ENCODE measurements at regions not wholly inside any gene's neighbourhood (a gene's known extent, or its start where the extent isn't known, plus 50 kb on each side); places are given as distances from the start of the nearest gene placed in this dataset.

DNA sequence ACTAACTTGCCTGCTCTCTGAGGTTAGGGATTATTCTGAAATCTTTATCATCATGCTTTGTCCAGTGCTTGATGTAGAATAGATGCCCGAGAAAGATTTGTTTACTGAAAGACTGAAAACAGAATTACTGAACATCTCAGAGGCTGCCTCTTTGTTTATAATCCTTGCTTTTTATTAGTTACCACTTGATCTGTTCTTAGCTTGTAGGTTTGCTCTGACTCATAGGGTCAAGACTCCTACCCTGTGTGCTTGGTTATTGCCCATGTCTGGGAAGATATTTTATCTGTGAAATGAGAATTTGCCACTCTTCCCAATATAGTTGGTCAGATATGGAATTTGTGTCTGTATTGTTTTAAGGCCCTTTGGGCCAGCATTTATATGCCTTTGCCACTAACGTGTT, 675.3 kb downstream of the DIAPH3 start:
- H3K27ac ChIP-seq (ENCODE audit: low read length), result no peak overlapping the region

DNA sequence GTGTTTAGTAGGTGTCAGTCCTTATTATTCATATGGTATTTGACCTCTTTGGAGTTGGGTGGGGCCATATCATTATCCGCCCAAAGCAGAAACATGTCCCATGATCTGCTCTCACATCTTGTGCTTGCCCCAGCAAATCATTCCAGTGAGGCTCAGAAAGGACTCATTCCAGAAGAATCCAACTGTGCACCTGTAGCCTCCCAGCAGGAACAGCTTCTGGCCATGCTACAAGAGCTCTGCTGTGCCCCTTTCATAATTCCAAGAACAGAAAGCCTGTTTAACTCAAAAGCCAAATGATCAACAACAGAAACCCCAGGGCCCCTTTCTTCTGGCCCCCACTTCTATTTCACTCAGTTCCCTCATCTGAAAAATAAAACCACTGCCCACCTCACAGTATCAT, 673.1 kb downstream of the DIAPH3 start:
- no peaks in the 10 kb centered on the region for H3K27me3 ChIP-seq (ENCODE audit: control insufficient read depth, insufficient read depth, low read length)
- H3K9ac ChIP-seq (ENCODE audit: low read length), result no peak overlapping the region
- H3K4me3 ChIP-seq (ENCODE audit: low read length), result no peak overlapping the region
- H3K9me3 ChIP-seq (ENCODE audit: control insufficient read depth, low read depth, low read length), result no peaks in the 10 kb centered on the region
- H3K4me1 ChIP-seq (ENCODE audit: control insufficient read depth, low read depth, low read length), result peaks cover 17% of the 10 kb centered on the region
- no peak overlapping the region for H3K27ac ChIP-seq (ENCODE audit: low read length)
- no peaks in the 10 kb centered on the region for H3K36me3 ChIP-seq (ENCODE audit: control insufficient read depth, low read depth, low read length)

More for the DNA sequence above, 675.3 kb downstream of the DIAPH3 start:
- H3K9me3 ChIP-seq (ENCODE audit: control insufficient read depth, low read depth, low read length), result no peaks in the 10 kb centered on the region
- no peaks in the 10 kb centered on the region for H3K36me3 ChIP-seq (ENCODE audit: control insufficient read depth, low read depth, low read length)
- H3K9ac ChIP-seq (ENCODE audit: low read length), result no peak overlapping the region
- H3K4me1 ChIP-seq (ENCODE audit: control insufficient read depth, low read depth, low read length), result peaks cover 15% of the 10 kb centered on the region
- H3K27me3 ChIP-seq (ENCODE audit: control insufficient read depth, insufficient read depth, low read length), result no peaks in the 10 kb centered on the region
- H3K4me3 ChIP-seq (ENCODE audit: low read length), result no peak overlapping the region

DNA sequence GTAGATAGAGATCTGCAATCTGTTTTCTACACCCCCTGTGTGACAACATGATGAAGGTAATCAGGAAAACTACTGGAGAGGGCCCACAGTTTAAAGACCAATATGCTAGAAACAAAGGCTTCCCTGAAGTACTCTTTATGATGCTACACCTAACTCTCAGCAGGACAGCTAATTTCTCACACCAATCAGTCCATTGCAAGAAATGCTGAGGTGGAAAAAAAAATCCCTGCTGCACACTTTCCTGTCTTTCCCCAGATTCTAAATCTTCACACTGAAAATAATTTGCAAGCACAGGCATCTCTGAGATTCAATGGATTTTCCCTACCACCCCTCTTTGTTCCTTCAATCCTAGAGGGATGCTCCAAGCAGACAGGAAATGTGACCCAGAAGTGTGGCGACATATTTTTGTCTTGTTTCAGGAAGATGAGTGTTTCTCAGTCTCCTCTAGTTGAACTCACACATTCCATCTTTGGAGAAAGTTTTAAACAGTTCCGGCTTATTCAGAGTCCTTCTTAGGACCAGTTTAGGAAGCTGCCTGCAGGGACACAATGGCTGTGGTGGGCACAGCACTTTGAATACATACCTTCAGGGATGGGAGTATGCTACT, 671.6 kb downstream of the DIAPH3 start:
- Histone ChIP-seq H3K9me3 (ENCODE audit: control insufficient read depth, low read depth, low read length) (no peaks in the 10 kb centered on the region), H3K4me3 (ENCODE audit: low read length) (no peak overlapping the region), H3K27me3 (ENCODE audit: control insufficient read depth, insufficient read depth, low read length) (no peaks in the 10 kb centered on the region), H3K27ac (ENCODE audit: low read length) (no peak overlapping the region), H3K9ac (ENCODE audit: low read length) (no peak overlapping the region), H3K4me1 (ENCODE audit: control insufficient read depth, low read depth, low read length) (peaks cover 21% of the 10 kb centered on the region), H3K36me3 (ENCODE audit: control insufficient read depth, low read depth, low read length) (no peaks in the 10 kb centered on the region)

DNA sequence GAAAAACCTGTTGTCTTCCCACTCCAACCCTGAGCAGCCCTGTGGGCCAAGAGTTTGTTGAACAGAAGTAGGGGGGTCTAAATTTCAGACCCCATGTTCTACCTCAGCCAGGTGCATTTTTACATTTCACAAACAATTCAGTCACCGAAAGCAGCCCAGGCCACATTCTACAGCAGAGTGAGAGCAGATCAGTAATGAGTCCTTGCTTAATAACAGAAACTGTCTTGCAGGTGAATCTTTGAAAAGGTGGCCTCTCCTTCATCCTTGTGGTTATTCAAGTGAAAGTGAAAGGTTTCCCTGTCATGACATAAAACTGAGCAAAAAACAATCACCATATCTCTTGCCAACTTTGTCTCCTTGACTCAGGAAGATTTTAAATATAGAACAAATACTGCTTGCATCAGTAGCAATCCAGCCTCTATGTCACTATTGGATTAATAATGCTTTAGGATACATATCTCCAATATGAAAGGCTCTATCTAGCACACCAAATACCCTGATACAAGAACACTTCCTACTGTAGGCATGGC, 670.2 kb downstream of the DIAPH3 start:
- Histone ChIP-seq H3K36me3 (ENCODE audit: control insufficient read depth, low read depth, low read length) (no peaks in the 10 kb centered on the region), H3K27ac (ENCODE audit: low read length) (no peak overlapping the region), H3K4me1 (ENCODE audit: control insufficient read depth, low read depth, low read length) (peaks cover 21% of the 10 kb centered on the region), H3K27me3 (ENCODE audit: control insufficient read depth, insufficient read depth, low read length) (no peaks in the 10 kb centered on the region), H3K4me3 (ENCODE audit: low read length) (no peak overlapping the region), H3K9me3 (ENCODE audit: control insufficient read depth, low read depth, low read length) (no peaks in the 10 kb centered on the region), H3K9ac (ENCODE audit: low read length) (no peak overlapping the region)

DNA sequence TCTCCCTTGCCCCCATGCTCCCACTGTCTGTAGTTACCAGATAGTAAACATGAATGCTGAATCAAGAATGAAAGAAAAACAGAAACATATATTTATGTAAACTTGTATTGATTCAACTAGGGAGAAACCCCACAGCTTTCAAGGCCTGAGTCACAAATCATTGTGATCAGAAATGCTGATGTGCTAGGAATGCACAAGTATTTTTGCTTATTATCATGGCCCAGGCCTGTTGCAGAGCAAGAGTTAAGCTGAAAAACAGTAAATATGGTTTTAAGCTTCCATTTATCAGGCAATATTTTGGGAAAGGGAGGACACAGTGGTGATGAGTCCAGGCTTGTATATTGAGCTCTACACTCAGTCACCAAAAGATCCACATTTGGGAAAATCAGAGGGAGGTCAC, 669.6 kb downstream of the DIAPH3 start:
- H3K36me3 ChIP-seq (ENCODE audit: control insufficient read depth, low read depth, low read length), result no peaks in the 10 kb centered on the region
- peaks cover 21% of the 10 kb centered on the region for H3K4me1 ChIP-seq (ENCODE audit: control insufficient read depth, low read depth, low read length)
- H3K4me3 ChIP-seq (ENCODE audit: low read length), result no peak overlapping the region
- no peak overlapping the region for H3K9ac ChIP-seq (ENCODE audit: low read length)
- H3K27me3 ChIP-seq (ENCODE audit: control insufficient read depth, insufficient read depth, low read length), result no peaks in the 10 kb centered on the region
- H3K27ac ChIP-seq (ENCODE audit: low read length), result no peak overlapping the region
- no peaks in the 10 kb centered on the region for H3K9me3 ChIP-seq (ENCODE audit: control insufficient read depth, low read depth, low read length)

DNA sequence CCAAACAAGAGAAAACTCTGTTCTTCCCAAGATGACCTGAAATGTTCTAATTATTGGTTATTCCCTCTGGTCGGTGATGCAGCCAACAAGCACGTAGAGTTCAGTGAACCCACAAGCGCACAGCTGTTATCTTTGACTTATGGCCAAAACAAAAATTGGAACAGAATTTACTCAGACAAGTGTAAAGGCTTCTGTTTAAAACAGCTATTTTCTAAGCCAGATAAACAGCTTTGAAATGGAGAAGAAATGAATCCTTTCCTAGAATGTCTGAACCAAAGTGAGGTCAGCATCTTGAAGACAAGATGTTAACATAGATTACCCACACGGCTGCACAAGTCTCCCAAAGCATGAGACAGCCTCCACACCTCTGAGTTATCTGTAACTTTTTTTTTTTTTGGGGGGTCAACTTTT, 669.2 kb downstream of the DIAPH3 start:
- H3K4me3 ChIP-seq (ENCODE audit: low read length), result no peak overlapping the region
- H3K9me3 ChIP-seq (ENCODE audit: control insufficient read depth, low read depth, low read length), result no peaks in the 10 kb centered on the region
- no peaks in the 10 kb centered on the region for H3K36me3 ChIP-seq (ENCODE audit: control insufficient read depth, low read depth, low read length)
- H3K9ac ChIP-seq (ENCODE audit: low read length), result no peak overlapping the region
- peaks cover 21% of the 10 kb centered on the region for H3K4me1 ChIP-seq (ENCODE audit: control insufficient read depth, low read depth, low read length)
- no peak overlapping the region for H3K27ac ChIP-seq (ENCODE audit: low read length)
- no peaks in the 10 kb centered on the region for H3K27me3 ChIP-seq (ENCODE audit: control insufficient read depth, insufficient read depth, low read length)

DNA sequence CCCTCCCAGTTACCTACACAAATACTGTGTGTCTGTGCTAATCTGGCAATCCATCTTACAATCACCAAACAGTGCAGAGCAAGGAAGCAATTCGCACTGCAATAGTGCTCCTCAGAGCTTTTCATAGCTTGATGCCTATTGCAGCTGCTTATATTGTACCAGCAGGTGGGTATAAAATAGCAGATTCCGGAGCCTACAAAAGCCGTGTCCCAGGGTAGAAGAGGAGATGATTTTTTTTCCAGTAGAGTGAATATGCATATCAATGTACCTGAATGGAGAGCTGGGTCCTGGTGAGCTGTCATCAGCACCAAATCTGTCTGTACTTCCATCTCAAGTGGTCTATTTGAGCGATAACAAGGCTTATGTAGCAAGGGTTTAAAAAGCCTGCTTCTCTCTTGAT, 668.4 kb downstream of the DIAPH3 start:
- Histone ChIP-seq H3K36me3 (ENCODE audit: control insufficient read depth, low read depth, low read length) (no peaks in the 10 kb centered on the region), H3K27me3 (ENCODE audit: control insufficient read depth, insufficient read depth, low read length) (no peaks in the 10 kb centered on the region), H3K9me3 (ENCODE audit: control insufficient read depth, low read depth, low read length) (no peaks in the 10 kb centered on the region), H3K9ac (ENCODE audit: low read length) (no peak overlapping the region), H3K4me1 (ENCODE audit: control insufficient read depth, low read depth, low read length) (peaks cover 21% of the 10 kb centered on the region), H3K27ac (ENCODE audit: low read length) (no peak overlapping the region), H3K4me3 (ENCODE audit: low read length) (no peak overlapping the region)

DNA sequence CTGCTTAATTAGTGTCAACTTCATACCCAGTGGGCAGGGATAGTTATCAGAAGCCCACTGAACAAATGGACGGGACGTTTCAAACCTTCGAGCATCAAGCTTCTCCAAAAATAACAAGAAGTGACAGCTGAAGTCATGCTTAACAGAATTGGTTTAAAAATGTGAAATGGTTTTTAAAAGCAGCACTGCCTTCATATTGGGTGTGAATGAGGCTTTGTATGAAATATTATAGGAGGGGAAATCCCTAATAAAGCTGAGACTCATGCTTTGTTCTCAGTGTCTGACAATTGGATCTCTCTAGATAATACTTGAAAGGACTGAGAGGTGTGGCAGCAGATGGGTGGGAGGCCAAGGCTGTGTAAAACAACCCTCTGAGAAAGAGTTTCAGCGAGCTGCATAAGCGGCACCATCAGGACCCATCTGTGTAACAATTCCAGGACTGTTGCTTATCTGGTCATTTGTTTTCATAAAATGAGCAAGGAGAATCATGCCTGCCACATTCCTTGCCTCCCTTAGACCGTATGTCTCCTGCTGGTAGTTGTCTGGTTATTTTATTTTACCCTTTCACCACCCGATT, 667.7 kb downstream of the DIAPH3 start:
- no peak overlapping the region for H3K27ac ChIP-seq (ENCODE audit: low read length)
- H3K9me3 ChIP-seq (ENCODE audit: control insufficient read depth, low read depth, low read length), result no peaks in the 10 kb centered on the region
- peaks cover 21% of the 10 kb centered on the region for H3K4me1 ChIP-seq (ENCODE audit: control insufficient read depth, low read depth, low read length)
- H3K36me3 ChIP-seq (ENCODE audit: control insufficient read depth, low read depth, low read length), result no peaks in the 10 kb centered on the region
- H3K27me3 ChIP-seq (ENCODE audit: control insufficient read depth, insufficient read depth, low read length), result no peaks in the 10 kb centered on the region
- H3K9ac ChIP-seq (ENCODE audit: low read length), result no peak overlapping the region
- no peak overlapping the region for H3K4me3 ChIP-seq (ENCODE audit: low read length)

DNA sequence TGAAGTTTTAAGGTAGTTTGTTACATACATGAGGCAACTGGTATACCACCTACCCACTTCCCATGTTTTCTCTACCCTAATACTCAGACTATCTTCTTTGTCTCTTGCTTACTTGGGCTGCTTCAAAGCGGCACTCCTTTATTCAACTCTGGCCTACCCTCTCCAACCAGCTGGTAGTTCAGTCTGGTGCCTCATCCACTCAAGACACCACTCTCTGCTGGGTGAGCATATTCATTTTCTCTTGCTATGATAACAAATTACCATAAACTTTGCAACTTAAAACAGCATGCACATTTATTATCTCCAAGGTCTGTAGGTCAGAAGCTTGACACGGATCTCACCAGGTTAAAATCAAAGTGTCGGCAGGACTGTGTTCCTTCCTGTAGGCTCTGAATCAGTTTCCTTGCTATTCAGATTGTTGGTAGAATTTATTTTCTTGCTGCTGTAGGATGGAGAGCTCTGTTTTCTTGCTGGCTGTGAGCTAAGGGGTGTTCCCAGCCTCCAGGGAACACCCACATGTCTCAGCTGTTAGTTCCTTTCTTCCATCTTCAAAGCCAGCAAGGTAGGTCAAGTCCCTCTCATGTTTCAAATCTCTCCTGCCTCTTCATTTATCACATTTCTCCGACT, 666.0 kb downstream of the DIAPH3 start:
- Histone ChIP-seq H3K27me3 (ENCODE audit: control insufficient read depth, insufficient read depth, low read length) (no peaks in the 10 kb centered on the region), H3K9ac (ENCODE audit: low read length) (no peak overlapping the region), H3K9me3 (ENCODE audit: control insufficient read depth, low read depth, low read length) (no peaks in the 10 kb centered on the region), H3K4me1 (ENCODE audit: control insufficient read depth, low read depth, low read length) (peaks cover 13% of the 10 kb centered on the region), H3K36me3 (ENCODE audit: control insufficient read depth, low read depth, low read length) (no peaks in the 10 kb centered on the region), H3K27ac (ENCODE audit: low read length) (no peak overlapping the region), H3K4me3 (ENCODE audit: low read length) (no peak overlapping the region)

DNA sequence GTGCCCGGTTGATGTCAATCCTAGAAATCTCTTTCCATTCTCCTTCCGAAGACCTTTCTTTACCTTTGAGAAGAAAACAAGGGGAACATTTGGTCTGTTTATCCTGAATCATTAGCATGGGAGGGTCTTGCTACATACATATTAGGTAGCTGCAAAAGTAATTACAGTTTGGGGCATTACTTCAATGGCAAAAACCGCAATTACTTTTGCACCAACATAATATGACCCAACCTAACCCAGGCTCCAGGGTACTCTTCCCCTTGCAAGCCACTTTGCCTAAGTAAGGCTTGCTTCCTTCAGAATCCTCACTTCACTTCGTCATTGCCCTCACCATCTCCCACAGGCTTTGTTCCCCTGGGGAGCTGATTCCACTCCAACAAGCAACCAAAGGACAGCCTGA, 662.7 kb downstream of the DIAPH3 start:
- Histone ChIP-seq H3K27ac (ENCODE audit: low read length) (no peak overlapping the region), H3K9ac (ENCODE audit: low read length) (no peak overlapping the region), H3K27me3 (ENCODE audit: control insufficient read depth, insufficient read depth, low read length) (no peaks in the 10 kb centered on the region), H3K4me3 (ENCODE audit: low read length) (no peak overlapping the region), H3K36me3 (ENCODE audit: control insufficient read depth, low read depth, low read length) (no peaks in the 10 kb centered on the region), H3K9me3 (ENCODE audit: control insufficient read depth, low read depth, low read length) (no peaks in the 10 kb centered on the region), H3K4me1 (ENCODE audit: control insufficient read depth, low read depth, low read length) (peaks cover under 1% of the 10 kb centered on the region)

DNA sequence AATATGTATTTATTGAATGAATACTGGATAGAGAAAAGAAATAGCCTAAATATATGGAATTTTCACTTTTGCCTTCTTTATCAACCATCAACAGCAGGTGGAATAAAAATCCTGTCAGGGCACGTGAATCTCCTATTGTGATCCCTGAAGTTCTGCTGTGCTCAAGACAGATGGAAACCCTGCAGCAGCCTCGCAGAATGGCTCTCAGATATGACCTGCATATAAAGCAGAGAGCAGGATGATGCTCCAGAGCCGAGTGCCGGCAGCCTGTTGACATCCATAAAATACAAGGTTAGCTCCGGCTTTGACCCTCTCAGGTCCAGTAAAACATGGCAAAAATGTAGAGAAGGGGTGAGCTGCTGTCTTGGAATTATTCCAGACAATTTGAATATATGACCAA, 659.3 kb downstream of the DIAPH3 start:
- Histone ChIP-seq H3K9me3 (ENCODE audit: control insufficient read depth, low read depth, low read length) (no peaks in the 10 kb centered on the region), H3K27me3 (ENCODE audit: control insufficient read depth, insufficient read depth, low read length) (no peaks in the 10 kb centered on the region), H3K9ac (ENCODE audit: low read length) (no peak overlapping the region), H3K4me1 (ENCODE audit: control insufficient read depth, low read depth, low read length) (no peaks in the 10 kb centered on the region), H3K27ac (ENCODE audit: low read length) (no peak overlapping the region), H3K4me3 (ENCODE audit: low read length) (no peak overlapping the region), H3K36me3 (ENCODE audit: control insufficient read depth, low read depth, low read length) (no peaks in the 10 kb centered on the region)

DNA sequence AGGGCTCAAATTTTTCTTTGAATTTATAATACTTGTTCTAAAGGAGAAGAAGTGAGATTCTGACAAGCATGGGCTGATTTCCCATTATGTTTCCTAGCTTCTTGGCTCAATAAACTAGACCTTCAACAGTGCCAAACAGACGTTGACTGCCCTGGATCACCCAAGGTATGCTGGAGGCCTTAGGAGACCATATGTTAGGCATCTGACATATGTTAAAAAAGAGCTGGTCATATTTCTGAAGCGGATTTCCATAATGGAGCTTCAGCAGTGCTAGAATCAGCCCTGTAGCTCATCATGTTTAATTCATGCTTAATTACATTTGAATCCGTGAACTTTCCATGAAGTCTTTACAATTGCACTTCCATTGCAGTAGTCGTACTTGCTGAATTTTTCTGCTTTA, 653.3 kb downstream of the DIAPH3 start:
- H3K9me3 ChIP-seq (ENCODE audit: control insufficient read depth, low read depth, low read length), result no peaks in the 10 kb centered on the region
- no peak overlapping the region for H3K4me3 ChIP-seq (ENCODE audit: low read length)
- H3K9ac ChIP-seq (ENCODE audit: low read length), result no peak overlapping the region
- H3K4me1 ChIP-seq (ENCODE audit: control insufficient read depth, low read depth, low read length), result no peaks in the 10 kb centered on the region
- H3K27ac ChIP-seq (ENCODE audit: low read length), result no peak overlapping the region
- H3K36me3 ChIP-seq (ENCODE audit: control insufficient read depth, low read depth, low read length), result no peaks in the 10 kb centered on the region
- no peaks in the 10 kb centered on the region for H3K27me3 ChIP-seq (ENCODE audit: control insufficient read depth, insufficient read depth, low read length)

All from iPS-18a (cell line).